Fibroblast of pulmonary artery (primary cell): ENCODE measurements at regions not wholly inside any gene's neighbourhood (a gene's known extent, or its start where the extent isn't known, plus 50 kb on each side); places are given as distances from the start of the nearest gene placed in this dataset.

Source experiments
- DNase-seq: peaks from one replicate; pipeline ENCODE4 v3.0.0-alpha.2; 2010; ENCODE audit warnings: low read depth
- H3K4me3 ChIP-seq: replicated peaks from 2 replicates; pipeline ENCODE4 v1.5.1; 2011; ENCODE audit warnings: low read depth, mild to moderate bottlenecking, control low read depth, low read length, moderate library complexity
- CTCF ChIP-seq: IDR thresholded peaks from 2 replicates; pipeline ENCODE4 v1.5.1; 2011; ENCODE audit warnings: mild to moderate bottlenecking, control low read depth, low read length, inconsistent platforms; ENCODE audit errors: missing control alignments

GRCh38 chr17:77744066-77744988 is 214.2 kb upstream of the TNRC6C start:
- no peak for TF ChIP-seq CTCF
- no peak overlapping the region for H3K4me3 ChIP-seq
- no peak for DNase-seq

GRCh38 chr17:77745702-77746101 is 212.8 kb upstream of the TNRC6C start:
- DNase-seq = no peak
- TF ChIP-seq CTCF = no peak
- H3K4me3 ChIP-seq = no peak overlapping the region

- TF ChIP-seq CTCF = no peak
Measured at GRCh38 chr17:77746393-77746792, 212.1 kb upstream of the TNRC6C start.

GRCh38 chr17:77746896-77747554 is 211.5 kb upstream of the TNRC6C start:
- TF ChIP-seq CTCF = no peak
- no peak for DNase-seq
- H3K4me3 ChIP-seq = no peak overlapping the region

More at GRCh38 chr17:77746393-77746792, 212.1 kb upstream of the TNRC6C start:
- DNase-seq = no peak
- no peak overlapping the region for H3K4me3 ChIP-seq

GRCh38 chr17:77748436-77748835 is 210.1 kb upstream of the TNRC6C start:
- H3K4me3 ChIP-seq = no peak overlapping the region
- TF ChIP-seq CTCF = no peak
- no peak for DNase-seq

- no peak overlapping the region for H3K4me3 ChIP-seq
- no peak for DNase-seq
- no peak for TF ChIP-seq CTCF
Measured at GRCh38 chr17:77749321-77749751, 209.2 kb upstream of the TNRC6C start.

- TF ChIP-seq CTCF = no peak
- H3K4me3 ChIP-seq = no peak overlapping the region
- DNase-seq = no peak
Measured at GRCh38 chr17:77749989-77750388, 208.5 kb upstream of the TNRC6C start.
